HCT116 (cell line): ENCODE measurements at regions not wholly inside any gene's neighbourhood (a gene's known extent, or its start where the extent isn't known, plus 50 kb on each side); places are given as distances from the start of the nearest gene placed in this dataset.

Source experiments
- ATAC-seq: fragments of 200-7000 bp; cut with Tn5 transposase; 2 replicates; pipeline ENCODE4 v1.9.1; 2020; ENCODE audit warnings: mild to moderate bottlenecking, moderate library complexity
- BruUV-seq: library from RNA; stranded (reverse); fragments of 400-500 nt; replicated peaks from 2 replicates; lab custom pipeline; 2021; lab: Mats Ljungman, UMichigan
- CTCF ChIA-PET: fragments of 300-600 bp; sonication (Branson Sonifier 250); formaldehyde crosslinking; loops from one replicate; lab custom pipeline; 2021; ENCODE audit warnings: antibody characterized with exemption; lab: Charles Lee
- POLR2A ChIA-PET: fragments of 300-600, 350-600 bp; sonication (Branson Sonifier 250); formaldehyde crosslinking; loops from one replicate; lab custom pipeline; 2021; ENCODE audit warnings: antibody characterized with exemption; lab: Charles Lee
- RAD21 ChIA-PET, 2 experiments: fragments of 300-600 bp; sonication (Branson Sonifier 250); formaldehyde crosslinking; loops; one replicate each; lab custom pipeline; 2023; ENCODE audit warnings: low total read pairs in 2 of 2; ENCODE audit not compliant: uncharacterized antibody in 2 of 2, unreplicated experiment in 2 of 2, low non-redundant PET in 1 of 2; lab: Charles Lee
- DNase-seq: peaks from one replicate; pipeline ENCODE4 v3.0.0-alpha.2; 2010; ENCODE audit warnings: low read depth, low spot score
- H2AFZ ChIP-seq: fragments of 200-600 bp; shearing (Covaris generic), sonication (generic); 2 replicates; pipeline ENCODE4 v1.6.1; 2017; ENCODE audit warnings: low read depth, mixed run types, mixed read lengths, antibody characterized with exemption, low read length; ENCODE audit not compliant: poor library complexity, severe bottlenecking
- H3K27ac ChIP-seq: 2 replicates; pipeline ENCODE4 v1.5.1; 2012; ENCODE audit warnings: low read depth, low read length
- H3K27me3 ChIP-seq: fragments of 200-600 bp; sonication (generic); 2 replicates; pipeline ENCODE4 v1.6.1; 2016; ENCODE audit warnings: mixed run types, low read length, mixed read lengths; ENCODE audit not compliant: insufficient read depth
- H3K36me3 ChIP-seq, 2 experiments: fragments of 200-500 bp in 1 of 2; fragments of 200-600 bp in 1 of 2; sonication (Bioruptor generic) in 1 of 2; sonication (generic) in 1 of 2; 2 replicates each; pipeline versions ENCODE4 v1.5.1 to v1.6.1; 2014 to 2016; ENCODE audit warnings: low read length in 2 of 2, inconsistent platforms in 1 of 2, mixed read lengths in 1 of 2, mixed run types in 1 of 2; ENCODE audit not compliant: insufficient read depth in 2 of 2, control insufficient read depth in 1 of 2
- H3K4me1 ChIP-seq, 2 experiments: fragments of 200-600 bp in 1 of 2; sonication (generic) in 1 of 2; 2 replicates each; pipeline versions ENCODE4 v1.5.1 to v1.6.1; 2012 to 2017; ENCODE audit warnings: low read length in 2 of 2, inconsistent platforms in 1 of 2, mild to moderate bottlenecking in 1 of 2, mixed read lengths in 1 of 2, mixed run types in 1 of 2, moderate library complexity in 1 of 2; ENCODE audit not compliant: insufficient read depth in 2 of 2, control insufficient read depth in 1 of 2
- H3K4me2 ChIP-seq: fragments of 200-600 bp; sonication (generic); 2 replicates; pipeline ENCODE4 v1.6.1; 2017; ENCODE audit warnings: mixed run types, low read length, mixed read lengths
- H3K4me3 ChIP-seq, 2 experiments: fragments of 200-600 bp in 1 of 2; sonication (generic) in 1 of 2; replicated peaks in 1 of 2; 2 replicates each; pipeline ENCODE4 v1.5.1; 2011 to 2016; ENCODE audit warnings: low read length in 2 of 2, control low read depth in 1 of 2, low read depth in 1 of 2, mild to moderate bottlenecking in 1 of 2, mixed read lengths in 1 of 2, mixed run types in 1 of 2
- H3K79me2 ChIP-seq: fragments of 200-600 bp; sonication (generic); 2 replicates; pipeline ENCODE4 v1.6.1; 2017; ENCODE audit warnings: mild to moderate bottlenecking, mixed run types, low read length, moderate library complexity, mixed read lengths; ENCODE audit not compliant: insufficient read depth
- H3K9ac ChIP-seq: fragments of 200-600 bp; sonication (generic); 2 replicates; pipeline ENCODE4 v1.6.1; 2016; ENCODE audit warnings: low read length, mixed read lengths
- H3K9me2 ChIP-seq: fragments of 200-600 bp; sonication (generic), shearing (Covaris generic); 2 replicates; pipeline ENCODE4 v1.6.1; 2017; ENCODE audit warnings: mixed run types, mild to moderate bottlenecking, moderate library complexity; ENCODE audit not compliant: insufficient read depth
- H3K9me3 ChIP-seq, 2 experiments: fragments of 200-500 bp in 1 of 2; fragments of 200-600 bp in 1 of 2; sonication (Bioruptor generic) in 1 of 2; sonication (generic) in 1 of 2; 2 replicates each; pipeline ENCODE4 v1.6.1; 2014 to 2017; ENCODE audit warnings: low read length in 2 of 2, mixed read lengths in 2 of 2, inconsistent platforms in 1 of 2, low read depth in 1 of 2, mild to moderate bottlenecking in 1 of 2, mixed run types in 1 of 2, moderate library complexity in 1 of 2; ENCODE audit not compliant: control insufficient read depth in 1 of 2, insufficient read depth in 1 of 2
- H4K20me1 ChIP-seq: fragments of 200-600 bp; sonication (generic), shearing (Covaris generic); 2 replicates; pipeline ENCODE4 v1.6.1; 2017; ENCODE audit warnings: mixed run types, mild to moderate bottlenecking, moderate library complexity; ENCODE audit not compliant: insufficient read depth
- ELF1 ChIP-seq: IDR thresholded peaks from 2 replicates; pipeline ENCODE4 v1.6.1; 2012; ENCODE audit warnings: low read depth, borderline replicate concordance
- EZH2phosphoT487 ChIP-seq: fragments of 200-600 bp; IDR thresholded peaks from 2 replicates; pipeline ENCODE4 v1.6.1; 2018; ENCODE audit warnings: antibody characterized with exemption, borderline replicate concordance
- FOSL1 ChIP-seq: IDR thresholded peaks from 2 replicates; pipeline ENCODE4 v1.6.1; 2012; ENCODE audit warnings: low read depth
- JUND ChIP-seq: IDR thresholded peaks from 2 replicates; pipeline ENCODE4 v1.6.1; 2012
- POLR2A ChIP-seq: IDR thresholded peaks from 2 replicates; pipeline ENCODE4 v1.7.0; 2011; ENCODE audit warnings: borderline replicate concordance; ENCODE audit not compliant: insufficient read depth, insufficient read length; ENCODE audit errors: extremely low read depth
- ZNF274 ChIP-seq: fragments of 200-500 bp; sonication (Bioruptor generic); IDR thresholded peaks from 2 replicates; pipeline ENCODE4 v1.6.1; 2014; ENCODE audit warnings: mild to moderate bottlenecking, low read depth, low read length, inconsistent platforms
- intact Hi-C: fragments of 100-400 bp; cut with micrococcal nuclease; formaldehyde crosslinking; loops from 2 replicates; pipeline ENCODE4 v1.10.0; 2022
- TF ChIP-seq, protein P1 (sequence below): IDR thresholded peaks from 2 replicates; pipeline ENCODE4 v1.6.1; 2012; ENCODE audit warnings: low read depth
- TF ChIP-seq, protein P2 (sequence below): IDR thresholded peaks from 2 replicates; pipeline ENCODE4 v1.6.1; 2012
- TF ChIP-seq, protein P3 (sequence below): IDR thresholded peaks from 2 replicates; pipeline ENCODE4 v1.6.1; 2012
- TF ChIP-seq, protein P4 (sequence below): IDR thresholded peaks from 2 replicates; pipeline ENCODE4 v1.6.1; 2011; ENCODE audit warnings: mild to moderate bottlenecking, low read length, moderate library complexity; ENCODE audit not compliant: insufficient replicate concordance; ENCODE audit errors: extremely low read depth

DNA sequence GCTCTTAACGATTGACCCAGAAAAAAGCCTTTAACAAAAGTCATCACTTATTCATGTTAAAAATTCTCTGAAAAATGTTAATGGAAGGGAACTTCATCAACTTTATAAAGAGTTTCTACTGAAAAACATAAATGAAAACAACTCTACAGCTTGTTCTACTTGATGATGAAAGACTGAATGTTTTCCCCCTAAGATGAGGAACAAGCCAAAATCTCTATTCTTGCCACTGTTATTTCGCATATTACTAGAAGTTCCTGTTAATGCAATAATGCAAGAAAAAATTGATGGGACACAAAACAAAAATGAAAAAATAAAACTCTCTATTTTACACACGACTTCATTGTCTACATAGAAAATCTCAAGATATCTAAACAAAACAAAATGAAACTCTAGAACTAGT, 249.8 kb upstream of the AKR1E2 start:
- Histone ChIP-seq H3K36me3 (no peaks in the 10 kb centered on the region), H4K20me1 (no peaks in the 10 kb centered on the region), H3K79me2 (no peaks in the 10 kb centered on the region), H2AFZ (no peak overlapping the region), H3K9ac (no peak overlapping the region), H3K27me3 (no peaks in the 10 kb centered on the region), H3K4me2 (no peak overlapping the region), H3K9me3 (no peaks in the 10 kb centered on the region), H3K9me2 (no peaks in the 10 kb centered on the region), H3K4me1 (no peaks in the 10 kb centered on the region), H3K27ac (no peak overlapping the region), H3K4me3 (no peak overlapping the region)
- no peak for ATAC-seq
- RAD21 ChIA-PET, result no interaction called here
- DNase-seq, result no peak
- TF ChIP-seq EZH2phosphoT487, result no peak
- no peak for TF ChIP-seq JUND
- TF ChIP-seq, protein P1, sequence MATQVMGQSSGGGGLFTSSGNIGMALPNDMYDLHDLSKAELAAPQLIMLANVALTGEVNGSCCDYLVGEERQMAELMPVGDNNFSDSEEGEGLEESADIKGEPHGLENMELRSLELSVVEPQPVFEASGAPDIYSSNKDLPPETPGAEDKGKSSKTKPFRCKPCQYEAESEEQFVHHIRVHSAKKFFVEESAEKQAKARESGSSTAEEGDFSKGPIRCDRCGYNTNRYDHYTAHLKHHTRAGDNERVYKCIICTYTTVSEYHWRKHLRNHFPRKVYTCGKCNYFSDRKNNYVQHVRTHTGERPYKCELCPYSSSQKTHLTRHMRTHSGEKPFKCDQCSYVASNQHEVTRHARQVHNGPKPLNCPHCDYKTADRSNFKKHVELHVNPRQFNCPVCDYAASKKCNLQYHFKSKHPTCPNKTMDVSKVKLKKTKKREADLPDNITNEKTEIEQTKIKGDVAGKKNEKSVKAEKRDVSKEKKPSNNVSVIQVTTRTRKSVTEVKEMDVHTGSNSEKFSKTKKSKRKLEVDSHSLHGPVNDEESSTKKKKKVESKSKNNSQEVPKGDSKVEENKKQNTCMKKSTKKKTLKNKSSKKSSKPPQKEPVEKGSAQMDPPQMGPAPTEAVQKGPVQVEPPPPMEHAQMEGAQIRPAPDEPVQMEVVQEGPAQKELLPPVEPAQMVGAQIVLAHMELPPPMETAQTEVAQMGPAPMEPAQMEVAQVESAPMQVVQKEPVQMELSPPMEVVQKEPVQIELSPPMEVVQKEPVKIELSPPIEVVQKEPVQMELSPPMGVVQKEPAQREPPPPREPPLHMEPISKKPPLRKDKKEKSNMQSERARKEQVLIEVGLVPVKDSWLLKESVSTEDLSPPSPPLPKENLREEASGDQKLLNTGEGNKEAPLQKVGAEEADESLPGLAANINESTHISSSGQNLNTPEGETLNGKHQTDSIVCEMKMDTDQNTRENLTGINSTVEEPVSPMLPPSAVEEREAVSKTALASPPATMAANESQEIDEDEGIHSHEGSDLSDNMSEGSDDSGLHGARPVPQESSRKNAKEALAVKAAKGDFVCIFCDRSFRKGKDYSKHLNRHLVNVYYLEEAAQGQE, result no peak
- TF ChIP-seq, protein P2, sequence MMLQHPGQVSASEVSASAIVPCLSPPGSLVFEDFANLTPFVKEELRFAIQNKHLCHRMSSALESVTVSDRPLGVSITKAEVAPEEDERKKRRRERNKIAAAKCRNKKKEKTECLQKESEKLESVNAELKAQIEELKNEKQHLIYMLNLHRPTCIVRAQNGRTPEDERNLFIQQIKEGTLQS, result no peak
- no peak for TF ChIP-seq FOSL1
- TF ChIP-seq ZNF274, result no peak
- CTCF ChIA-PET, result no interaction called here
- intact Hi-C loops, result no loop called here
- POLR2A ChIA-PET, result no interaction called here
- BruUV-seq, result no TSS peak

DNA sequence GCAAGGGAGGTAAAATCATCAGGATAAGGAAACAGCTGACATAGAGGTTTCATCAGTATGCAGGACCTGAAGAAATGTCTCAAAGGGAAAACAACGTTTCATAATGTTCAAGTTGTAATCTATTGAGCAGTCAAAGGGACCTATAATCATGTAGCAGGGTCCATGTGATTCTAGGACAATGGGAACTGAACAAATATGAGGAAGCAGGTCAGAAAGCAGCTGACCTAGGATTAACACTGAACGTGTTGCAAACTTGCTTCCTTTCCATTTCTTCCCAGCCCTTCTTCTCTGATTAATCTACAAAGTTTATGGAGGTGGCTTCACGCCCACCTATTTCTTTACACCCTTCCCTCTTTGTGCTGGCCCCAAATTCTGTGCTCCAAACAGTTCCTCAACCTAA, 256.9 kb upstream of the AKR1E2 start:
- H4K20me1 ChIP-seq, result no peaks in the 10 kb centered on the region
- ChIA-PET CTCF (no interaction called here), POLR2A (no interaction called here), RAD21 (no interaction called here)
- BruUV-seq, result no TSS peak
- H3K9me3 ChIP-seq, result no peaks in the 10 kb centered on the region
- H2AFZ ChIP-seq, result no peak overlapping the region
- H3K36me3 ChIP-seq, result no peaks in the 10 kb centered on the region
- H3K9me2 ChIP-seq, result no peaks in the 10 kb centered on the region
- H3K9ac ChIP-seq, result no peak overlapping the region
- DNase-seq (no peak), ATAC-seq (no peak)
- TF ChIP-seq JUND, result no peak
- TF ChIP-seq, protein P3, sequence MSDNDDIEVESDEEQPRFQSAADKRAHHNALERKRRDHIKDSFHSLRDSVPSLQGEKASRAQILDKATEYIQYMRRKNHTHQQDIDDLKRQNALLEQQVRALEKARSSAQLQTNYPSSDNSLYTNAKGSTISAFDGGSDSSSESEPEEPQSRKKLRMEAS, result no peak
- TF ChIP-seq, protein P4, sequence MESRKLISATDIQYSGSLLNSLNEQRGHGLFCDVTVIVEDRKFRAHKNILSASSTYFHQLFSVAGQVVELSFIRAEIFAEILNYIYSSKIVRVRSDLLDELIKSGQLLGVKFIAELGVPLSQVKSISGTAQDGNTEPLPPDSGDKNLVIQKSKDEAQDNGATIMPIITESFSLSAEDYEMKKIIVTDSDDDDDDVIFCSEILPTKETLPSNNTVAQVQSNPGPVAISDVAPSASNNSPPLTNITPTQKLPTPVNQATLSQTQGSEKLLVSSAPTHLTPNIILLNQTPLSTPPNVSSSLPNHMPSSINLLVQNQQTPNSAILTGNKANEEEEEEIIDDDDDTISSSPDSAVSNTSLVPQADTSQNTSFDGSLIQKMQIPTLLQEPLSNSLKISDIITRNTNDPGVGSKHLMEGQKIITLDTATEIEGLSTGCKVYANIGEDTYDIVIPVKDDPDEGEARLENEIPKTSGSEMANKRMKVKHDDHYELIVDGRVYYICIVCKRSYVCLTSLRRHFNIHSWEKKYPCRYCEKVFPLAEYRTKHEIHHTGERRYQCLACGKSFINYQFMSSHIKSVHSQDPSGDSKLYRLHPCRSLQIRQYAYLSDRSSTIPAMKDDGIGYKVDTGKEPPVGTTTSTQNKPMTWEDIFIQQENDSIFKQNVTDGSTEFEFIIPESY, result no peak
- no peak for TF ChIP-seq POLR2A
- no peak for TF ChIP-seq ELF1
- TF ChIP-seq, protein P1, result no peak
- no peaks in the 10 kb centered on the region for H3K4me1 ChIP-seq
- H3K27ac ChIP-seq, result no peak overlapping the region
- no peaks in the 10 kb centered on the region for H3K79me2 ChIP-seq
- intact Hi-C loops, result no loop called here
- H3K4me2 ChIP-seq, result no peak overlapping the region
- no peaks in the 10 kb centered on the region for H3K27me3 ChIP-seq
- no peak overlapping the region for H3K4me3 ChIP-seq
